ENCODE measurements at regions not wholly inside any gene's neighbourhood (a gene's known extent, or its start where the extent isn't known, plus 50 kb on each side); places are given as distances from the start of the nearest gene placed in this dataset.

- 97% methylated on average over 20 of the region's 20 CpGs for WGBS
- Histone ChIP-seq H3K4me1 (replicated peaks) (no peaks in the 10 kb centered on the region), H3K36me3 (no peaks in the 10 kb centered on the region), H3K4me3 (no peak overlapping the region), H3K27me3 (replicated peaks; ENCODE audit: insufficient read depth) (no peaks in the 10 kb centered on the region), H3K9me3 (no peaks in the 10 kb centered on the region), H3K27ac (no peak overlapping the region)
- intact Hi-C loops (cut with DNase I) = no loop called here
- TF ChIP-seq POLR2AphosphoS5 (IDR thresholded peaks at IDR 0.05) = no peak
- no peak for DNase-seq (ENCODE audit: low spot score)
These were observed 122.9 kb upstream of the RET start for GRCh38 chr10:42953684-42954674.

GRCh38 chr10:42954766-42955492, 121.9 kb upstream of the RET start:
- 79% methylated on average over 4 of the region's 4 CpGs for WGBS
- no peak for DNase-seq (ENCODE audit: low spot score)
- no peak overlapping the region for H3K27ac ChIP-seq
- H3K36me3 ChIP-seq = no peaks in the 10 kb centered on the region
- no peaks in the 10 kb centered on the region for H3K9me3 ChIP-seq
- TF ChIP-seq POLR2AphosphoS5 (IDR thresholded peaks at IDR 0.05) (no peak), POLR2A (IDR thresholded peaks at IDR 0.05) (no peak), CTCF (IDR thresholded peaks at IDR 0.05) (no peak)
- intact Hi-C loops (cut with DNase I) = no loop called here
- no peak overlapping the region for H3K4me3 ChIP-seq
- H3K27me3 ChIP-seq (replicated peaks; ENCODE audit: insufficient read depth) = no peaks in the 10 kb centered on the region
- no peaks in the 10 kb centered on the region for H3K4me1 ChIP-seq (replicated peaks)

GRCh38 chr10:42955493-42955889, 121.4 kb upstream of the RET start:
- no peaks in the 10 kb centered on the region for H3K36me3 ChIP-seq
- TF ChIP-seq CTCF (IDR thresholded peaks at IDR 0.05) = no peak
- TF ChIP-seq POLR2A (IDR thresholded peaks at IDR 0.05) = no peak
- no peak for TF ChIP-seq POLR2AphosphoS5 (IDR thresholded peaks at IDR 0.05)
- no peak overlapping the region for H3K27ac ChIP-seq
- H3K4me1 ChIP-seq (replicated peaks) = no peaks in the 10 kb centered on the region
- no peaks in the 10 kb centered on the region for H3K27me3 ChIP-seq (replicated peaks; ENCODE audit: insufficient read depth)
- no peaks in the 10 kb centered on the region for H3K9me3 ChIP-seq
- H3K4me3 ChIP-seq = no peak overlapping the region
- no peak for DNase-seq (ENCODE audit: low spot score)
- intact Hi-C loops (cut with DNase I) = no loop called here
- 98% methylated on average over 3 of the region's 3 CpGs for WGBS

- Histone ChIP-seq H3K27me3 (replicated peaks; ENCODE audit: insufficient read depth) (no peaks in the 10 kb centered on the region), H3K9me3 (no peaks in the 10 kb centered on the region), H3K4me1 (replicated peaks) (no peaks in the 10 kb centered on the region), H3K4me3 (no peak overlapping the region), H3K27ac (no peak overlapping the region), H3K36me3 (no peaks in the 10 kb centered on the region)
- intact Hi-C loops (cut with DNase I) = no loop called here
- WGBS = 91% methylated on average over 3 of the region's 3 CpGs
- no peak for DNase-seq (ENCODE audit: low spot score)
- no peak for TF ChIP-seq POLR2AphosphoS5 (IDR thresholded peaks at IDR 0.05)
- no peak for TF ChIP-seq POLR2A (IDR thresholded peaks at IDR 0.05)
- TF ChIP-seq CTCF (IDR thresholded peaks at IDR 0.05) = no peak
These were observed 120.8 kb upstream of the RET start for GRCh38 chr10:42956045-42956444.

GRCh38 chr10:42958142-42958868, 118.6 kb upstream of the RET start:
- H3K4me1 ChIP-seq (replicated peaks) = no peaks in the 10 kb centered on the region
- no peaks in the 10 kb centered on the region for H3K27me3 ChIP-seq (replicated peaks; ENCODE audit: insufficient read depth)
- 96% methylated on average over 2 of the region's 2 CpGs for WGBS
- TF ChIP-seq POLR2A (IDR thresholded peaks at IDR 0.05) (no peak), POLR2AphosphoS5 (IDR thresholded peaks at IDR 0.05) (no peak), CTCF (IDR thresholded peaks at IDR 0.05) (no peak)
- intact Hi-C loops (cut with DNase I) = no loop called here
- no peaks in the 10 kb centered on the region for H3K9me3 ChIP-seq
- peak; percentile 24 for DNase-seq (ENCODE audit: low spot score)
- H3K4me3 ChIP-seq = no peak overlapping the region
- no peaks in the 10 kb centered on the region for H3K36me3 ChIP-seq
- H3K27ac ChIP-seq = no peak overlapping the region

Measured in prostate gland (tissue), 2 donors.